GM19395 (cell line): ENCODE measurements at regions not wholly inside any gene's neighbourhood (a gene's known extent, or its start where the extent isn't known, plus 50 kb on each side); places are given as distances from the start of the nearest gene placed in this dataset.

Experiments used
- ATAC-seq: cut with Tn5 transposase; IDR thresholded peaks from one replicate; pipeline ENCODE4 v1.9.1; 2021; ENCODE audit warnings: mild to moderate bottlenecking, moderate library complexity; ENCODE audit not compliant: unreplicated experiment

DNA sequence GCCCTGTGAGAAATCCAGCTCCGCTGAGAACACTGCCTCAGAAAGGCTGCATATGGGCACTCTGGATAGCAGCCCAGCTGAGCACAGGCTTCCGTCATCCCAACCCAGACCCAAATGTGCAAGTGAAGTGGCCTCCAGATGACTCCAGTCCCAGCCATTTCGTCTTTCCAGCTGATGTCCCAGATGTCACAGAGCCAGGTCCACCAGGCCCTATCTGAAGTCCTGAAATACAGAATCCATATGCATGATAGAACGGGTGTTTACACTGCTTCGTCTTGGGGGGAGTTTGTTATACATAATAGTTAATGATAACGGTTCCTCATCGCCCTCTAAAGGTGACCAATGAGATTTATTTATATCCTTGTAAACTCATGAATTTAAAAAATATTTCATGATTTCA lies 72.6 kb upstream of the TRIM2 start:
- no peak for ATAC-seq

DNA sequence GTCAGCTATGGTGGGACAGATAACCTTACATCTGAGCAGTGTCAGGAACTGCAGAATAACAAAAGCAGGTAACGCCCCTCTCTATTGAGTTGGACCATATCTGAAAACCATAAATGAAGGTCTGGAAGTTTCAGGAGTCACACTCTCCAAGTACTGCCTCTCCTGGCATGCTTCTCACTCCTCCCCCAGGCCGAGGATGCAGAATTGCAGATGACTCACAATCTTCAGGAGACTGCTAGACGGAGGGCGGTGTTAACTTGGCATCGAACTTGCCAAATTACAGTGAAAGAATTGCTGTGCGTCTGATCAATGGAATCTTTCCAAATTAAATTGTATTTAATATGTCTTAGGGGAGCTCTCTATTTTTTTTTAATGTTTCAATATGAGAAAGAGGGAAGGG lies 67.1 kb upstream of the TRIM2 start:
- ATAC-seq, result no peak

DNA sequence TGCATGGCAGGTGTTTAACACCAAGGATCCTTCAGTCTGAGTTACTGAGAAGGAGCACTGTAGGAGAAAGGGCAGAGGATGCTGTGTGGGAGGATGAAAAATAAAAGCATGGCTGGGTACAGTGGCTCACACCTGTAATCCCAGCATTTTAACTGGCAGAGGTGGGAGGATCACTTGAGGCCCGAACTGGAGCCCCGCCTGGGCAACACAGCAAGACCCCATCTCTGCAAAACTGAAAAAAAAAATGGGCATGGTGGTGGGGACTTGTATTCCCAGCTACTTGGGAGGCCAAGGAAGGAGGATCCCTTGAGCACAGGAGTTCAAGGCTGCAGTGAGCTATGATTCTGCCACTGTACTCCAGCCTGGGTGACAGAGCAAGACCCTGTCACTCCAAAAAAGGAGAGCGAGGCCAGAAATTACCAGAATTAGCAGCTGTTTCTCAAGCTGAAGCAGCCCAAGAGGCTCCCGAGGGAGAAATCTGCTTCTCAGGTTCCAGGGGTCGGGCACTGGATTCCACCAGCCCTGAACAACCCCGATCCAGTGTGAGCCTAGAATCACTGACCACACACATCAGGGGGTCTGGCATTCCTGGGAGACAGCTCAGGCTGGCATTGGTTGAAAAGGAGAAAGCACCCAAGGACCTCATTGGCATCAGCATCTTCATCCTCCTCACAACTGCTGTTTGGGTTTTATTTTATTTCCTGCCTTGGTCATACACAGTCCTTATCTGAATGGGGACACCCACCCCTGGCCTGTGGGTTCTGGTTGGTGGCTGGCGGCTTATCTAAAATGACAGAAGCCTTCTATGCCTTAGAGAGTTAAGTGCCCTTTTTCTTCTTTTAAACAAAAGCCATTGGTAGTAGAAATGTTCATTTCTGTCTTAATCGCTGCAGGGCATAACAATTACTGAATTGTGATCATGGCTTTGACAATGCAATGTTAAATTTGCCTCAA lies 66.3 kb upstream of the TRIM2 start:
- ATAC-seq, result no peak

DNA sequence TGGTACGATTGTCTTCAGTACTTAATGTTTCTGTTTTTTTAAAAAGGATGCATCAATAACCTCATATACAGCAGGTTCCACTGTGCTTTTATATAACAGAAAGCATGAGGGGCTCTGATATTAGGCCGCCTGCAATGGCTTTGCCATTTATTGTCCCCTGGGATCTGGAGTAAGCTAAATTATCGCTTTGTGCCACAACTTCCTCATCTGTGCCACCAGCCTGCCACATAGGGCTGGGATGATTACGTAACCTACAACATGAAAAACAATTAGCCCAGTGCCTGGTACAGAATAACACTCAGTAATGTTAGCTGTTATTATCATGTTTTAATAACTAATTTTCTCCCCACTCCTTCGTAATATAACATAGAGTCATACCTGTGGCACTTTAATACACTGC lies 65.5 kb upstream of the TRIM2 start:
- no peak for ATAC-seq

DNA sequence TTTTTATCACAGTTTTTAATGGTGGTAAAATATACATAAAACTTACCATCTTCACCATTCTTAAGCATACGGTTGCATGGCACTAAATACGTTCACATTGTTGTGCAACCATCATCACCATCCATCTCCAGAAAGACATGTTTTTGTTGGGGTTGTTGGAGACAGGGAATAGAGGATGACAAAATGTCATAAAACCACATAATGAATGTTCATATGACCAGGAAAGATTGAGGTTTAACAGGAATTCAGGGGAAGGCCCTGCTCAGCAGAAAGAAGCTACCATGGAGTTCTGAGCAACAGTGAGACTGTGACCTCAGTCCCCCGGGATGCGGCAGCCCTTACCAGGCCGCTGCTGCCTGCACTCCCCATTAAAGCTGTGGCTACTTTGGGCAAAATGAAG lies 63.9 kb upstream of the TRIM2 start:
- ATAC-seq, result no peak

DNA sequence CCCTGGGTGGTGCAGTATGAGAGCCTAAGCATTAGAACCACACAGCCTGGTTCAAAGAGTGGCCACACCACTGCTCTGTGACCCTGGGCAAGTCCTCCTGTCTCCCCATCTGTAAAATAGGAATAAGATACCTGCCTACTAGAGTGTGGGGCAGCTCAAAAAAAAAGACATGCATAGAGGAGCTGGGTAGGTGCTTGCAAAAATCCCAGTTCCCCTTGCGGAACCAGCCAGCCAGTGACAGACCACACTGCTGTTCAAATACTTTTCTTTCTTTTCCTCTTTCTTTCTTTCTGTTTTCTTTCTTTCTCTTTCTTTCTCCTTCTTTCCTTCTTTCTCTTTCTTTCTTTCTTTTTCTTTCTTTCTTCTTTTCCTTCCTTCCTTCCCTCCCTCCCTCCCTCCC lies 63.0 kb upstream of the TRIM2 start:
- ATAC-seq, result no peak

DNA sequence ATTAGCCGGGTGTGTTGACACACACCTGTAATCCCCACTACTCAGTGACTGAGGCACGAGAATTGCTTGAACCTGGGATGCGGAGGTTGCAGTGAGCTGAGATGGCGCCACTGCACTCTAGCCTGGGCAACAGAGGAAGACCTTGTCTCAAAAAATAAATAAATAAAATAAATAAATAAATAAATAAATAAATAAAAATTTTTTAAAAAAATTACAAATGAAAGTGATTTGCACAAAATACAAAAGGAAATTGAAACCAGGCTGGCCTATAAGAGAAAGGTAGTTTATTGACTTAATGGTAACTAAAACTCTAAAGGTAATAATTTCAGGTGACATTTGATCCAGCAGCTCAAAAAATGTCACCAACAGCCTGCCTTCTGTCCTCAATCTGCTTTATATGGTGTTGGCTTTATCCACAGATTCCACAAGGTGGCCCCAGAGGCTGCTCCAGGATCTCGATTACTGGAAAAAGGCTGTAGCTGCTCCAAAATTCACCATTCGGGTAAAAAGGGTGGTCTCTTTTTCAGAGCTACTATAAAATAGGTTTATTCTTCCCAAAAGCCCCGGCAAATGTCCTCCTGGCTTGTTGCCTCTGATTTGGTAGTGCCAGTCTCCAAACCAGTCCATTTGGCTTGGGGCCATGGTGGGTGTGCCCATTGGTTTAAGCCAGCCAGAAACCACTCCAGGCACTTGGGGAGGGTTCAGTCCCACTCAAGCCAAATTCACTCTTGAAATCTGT lies 61.4 kb upstream of the TRIM2 start:
- ATAC-seq, result no peak

DNA sequence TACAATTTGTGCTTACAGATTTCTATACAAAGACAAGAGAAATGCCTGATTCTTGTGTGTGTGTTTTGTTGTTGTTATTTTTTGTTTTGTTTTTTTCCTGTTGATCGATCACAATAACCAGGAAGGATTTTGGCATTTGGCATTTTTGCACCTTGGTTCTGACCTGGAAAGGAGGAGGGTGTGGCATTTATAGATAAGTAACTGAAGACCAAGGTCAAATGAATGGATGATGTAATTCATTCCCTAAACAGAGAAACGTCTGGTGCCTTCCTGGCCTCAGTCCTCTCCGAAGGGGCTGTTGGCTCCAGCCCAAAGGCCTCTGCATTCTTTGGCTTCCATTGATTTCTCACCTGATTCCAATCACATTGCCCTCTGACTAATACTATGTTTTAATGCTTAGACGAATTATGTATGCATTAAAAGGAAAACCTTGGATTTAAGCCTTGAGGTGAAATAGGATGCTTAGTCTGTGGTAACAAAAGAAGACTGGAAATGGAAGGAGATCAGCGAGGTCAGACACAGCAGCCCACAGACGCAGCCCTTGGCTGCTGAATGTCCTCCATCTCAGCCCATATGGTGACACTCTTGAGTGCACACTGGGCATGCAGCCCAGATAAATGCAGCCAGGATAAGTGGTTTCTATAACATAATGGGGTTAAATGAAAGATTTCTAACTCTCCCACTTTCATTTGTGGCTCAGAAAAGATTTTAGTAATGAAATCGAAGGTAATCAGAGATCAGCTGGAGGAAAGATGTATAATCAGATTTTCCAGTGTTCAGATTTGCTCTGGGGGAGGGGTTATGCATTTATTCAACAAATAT lies 60.5 kb upstream of the TRIM2 start:
- no peak for ATAC-seq

DNA sequence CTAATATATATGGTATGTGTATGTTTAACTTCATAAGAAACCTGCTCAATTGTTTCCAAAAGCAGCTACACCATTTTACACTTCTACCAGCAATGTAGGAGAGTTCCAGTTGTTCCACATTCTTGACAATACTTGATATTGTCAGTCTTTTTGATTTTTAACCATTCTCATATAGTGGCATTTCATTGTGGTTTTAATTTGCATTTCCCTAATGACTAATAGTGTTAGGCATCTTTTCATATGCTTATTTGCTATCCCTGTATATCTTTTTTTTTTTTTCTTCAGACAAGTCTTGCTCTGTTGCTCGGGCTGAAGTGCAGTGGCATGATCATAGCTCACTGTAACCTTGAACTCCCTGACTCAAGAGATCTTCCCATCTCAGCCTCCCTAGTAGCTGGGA lies 58.2 kb upstream of the TRIM2 start:
- no peak for ATAC-seq

DNA sequence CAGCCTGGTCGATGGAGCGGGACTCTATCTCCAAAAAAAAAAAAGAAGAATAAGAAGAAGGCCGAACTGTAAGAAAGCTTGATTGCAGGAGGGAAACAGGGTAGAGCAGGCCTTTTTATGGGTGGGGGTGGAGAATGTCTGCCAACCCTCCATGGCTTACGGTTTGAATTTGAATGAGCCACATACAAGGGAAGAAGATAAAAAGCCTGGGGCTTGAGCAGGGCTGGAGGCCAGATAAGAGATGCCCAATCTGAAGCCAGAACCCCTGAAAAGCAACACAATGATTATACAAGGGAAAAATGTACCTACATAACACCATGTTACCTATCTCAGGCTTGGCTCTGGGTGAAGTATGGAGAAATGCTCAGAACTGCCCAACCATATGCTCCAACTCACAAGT lies 57.3 kb upstream of the TRIM2 start:
- no peak for ATAC-seq

DNA sequence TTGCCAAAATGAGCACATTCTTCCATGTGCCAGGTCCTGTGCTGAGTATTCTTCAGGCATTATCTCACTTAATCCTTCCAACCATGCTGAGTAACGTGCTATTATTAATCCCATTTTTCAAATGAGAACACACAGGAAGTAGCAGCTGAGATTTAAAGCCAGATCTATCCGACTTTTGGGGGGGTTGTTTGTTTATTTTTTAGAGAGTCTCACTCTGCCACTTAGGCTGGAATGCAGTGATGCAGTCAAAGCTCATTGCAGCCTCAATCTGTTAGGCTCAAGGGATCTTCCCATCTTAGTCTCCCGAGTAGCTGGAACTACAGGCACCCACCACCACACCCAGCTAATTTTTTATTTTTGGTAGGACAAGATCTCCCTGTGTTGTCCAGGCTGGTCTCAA lies 55.5 kb upstream of the TRIM2 start:
- no peak for ATAC-seq

DNA sequence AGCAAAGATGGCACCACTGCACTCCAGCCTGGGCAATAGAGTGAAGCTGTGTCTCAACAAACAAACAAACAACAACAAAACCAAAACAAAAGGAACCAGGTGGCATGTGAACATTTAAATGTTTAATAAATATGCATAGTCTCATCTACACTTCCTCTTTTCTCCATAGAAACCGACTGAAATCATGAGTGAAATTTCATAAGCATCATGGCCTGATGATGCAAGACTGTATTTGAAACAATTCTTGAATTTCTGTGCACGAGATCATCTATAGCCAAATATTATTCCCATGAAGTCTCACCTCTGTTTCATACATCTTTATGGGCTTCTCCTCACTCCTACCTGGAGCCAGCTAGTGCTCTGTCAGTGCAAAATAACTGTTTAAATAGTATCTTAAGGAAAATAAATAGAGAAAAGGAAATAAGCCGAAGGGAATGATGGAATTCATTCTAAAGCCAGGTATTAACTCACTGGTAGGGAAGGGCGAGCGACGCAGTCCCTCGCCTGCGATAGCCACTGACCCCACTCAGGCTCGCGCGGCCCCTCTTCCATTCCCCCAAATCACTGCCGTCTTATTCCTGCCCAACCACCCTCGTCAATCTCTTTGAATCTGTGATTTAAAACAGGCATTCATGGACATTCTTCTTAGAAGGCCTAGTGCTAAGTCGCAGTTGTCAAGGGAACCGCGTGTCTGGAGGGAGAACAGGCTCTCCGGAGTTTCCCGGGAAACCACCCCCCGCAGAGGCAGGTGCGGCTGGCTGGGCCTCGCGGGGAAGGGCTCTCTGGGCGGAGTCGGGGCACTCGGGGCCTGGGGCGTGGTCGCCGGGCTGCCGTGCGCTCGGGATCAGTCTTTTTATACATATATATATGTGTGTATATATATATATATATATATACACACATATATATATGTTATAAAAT lies 52.4 kb upstream of the TRIM2 start:
- ATAC-seq, result no peak

DNA sequence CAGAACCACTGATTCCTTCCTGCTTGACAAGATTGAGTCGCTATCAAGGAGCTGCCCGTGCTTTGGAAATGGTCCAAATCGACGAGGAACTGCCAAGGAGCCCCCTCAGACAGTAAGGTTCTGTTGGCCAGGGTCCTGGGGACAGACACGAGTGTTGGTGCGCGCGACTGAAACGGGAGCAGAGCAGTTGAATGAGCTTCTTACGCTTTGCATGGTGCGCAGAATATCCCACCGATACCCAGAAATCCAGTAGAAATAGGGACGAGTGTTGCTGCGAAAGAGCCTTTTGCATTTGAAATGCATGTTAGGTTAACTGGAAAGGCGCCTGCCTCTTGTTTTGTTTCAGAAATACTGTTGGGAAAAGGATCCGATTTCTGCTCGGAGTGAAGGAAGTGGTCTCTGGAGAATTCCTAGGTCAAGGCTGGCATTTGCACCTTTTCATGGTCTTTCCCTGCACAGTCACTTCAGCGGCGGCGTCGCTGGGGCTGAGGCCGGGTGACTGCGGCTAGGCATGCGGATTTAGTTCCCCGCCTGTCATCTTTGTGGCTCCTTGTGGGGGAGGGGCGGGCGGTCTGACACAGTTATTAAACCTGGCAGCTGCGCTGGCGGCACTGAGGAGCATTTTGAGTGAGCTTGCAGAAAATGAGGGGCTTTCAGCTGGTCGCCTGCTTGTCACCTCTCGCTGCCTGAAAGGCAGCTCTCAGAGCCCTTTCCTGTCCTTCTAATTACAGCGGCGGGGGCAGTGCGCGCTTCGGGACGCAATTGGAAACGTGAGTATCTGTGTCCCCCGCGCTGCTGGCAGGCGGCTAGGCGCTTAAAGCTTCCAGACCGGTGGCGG lies 51.5 kb upstream of the TRIM2 start:
- peak; percentile 38 for ATAC-seq

DNA sequence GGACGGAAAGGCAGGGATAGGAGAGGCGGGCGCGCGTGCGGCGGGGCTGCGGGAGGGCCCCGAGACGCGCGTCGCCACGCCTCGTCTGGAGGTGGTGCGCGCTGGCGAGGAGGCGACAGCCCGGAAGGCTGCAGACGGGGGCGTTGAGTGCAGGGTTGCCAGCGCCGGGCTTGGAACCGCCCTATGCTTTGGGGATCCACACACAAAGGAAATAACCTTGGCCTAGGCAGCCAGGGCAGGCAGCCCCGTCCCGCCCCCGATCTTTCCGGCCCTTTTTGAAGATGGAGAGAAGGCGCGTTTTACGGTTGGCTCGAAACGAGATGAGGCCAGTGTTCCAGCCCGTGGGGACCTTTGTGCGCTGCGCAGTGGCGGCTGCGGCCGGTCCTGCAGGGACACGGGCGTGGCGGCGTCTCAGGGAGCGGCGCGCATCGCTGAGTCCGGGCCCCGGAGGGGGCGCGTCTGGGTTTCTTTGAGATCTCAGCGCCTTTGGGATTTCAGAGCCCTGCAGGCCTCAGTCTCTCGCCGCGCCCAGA lies 50.8 kb upstream of the TRIM2 start:
- peak; percentile 67 for ATAC-seq

DNA sequence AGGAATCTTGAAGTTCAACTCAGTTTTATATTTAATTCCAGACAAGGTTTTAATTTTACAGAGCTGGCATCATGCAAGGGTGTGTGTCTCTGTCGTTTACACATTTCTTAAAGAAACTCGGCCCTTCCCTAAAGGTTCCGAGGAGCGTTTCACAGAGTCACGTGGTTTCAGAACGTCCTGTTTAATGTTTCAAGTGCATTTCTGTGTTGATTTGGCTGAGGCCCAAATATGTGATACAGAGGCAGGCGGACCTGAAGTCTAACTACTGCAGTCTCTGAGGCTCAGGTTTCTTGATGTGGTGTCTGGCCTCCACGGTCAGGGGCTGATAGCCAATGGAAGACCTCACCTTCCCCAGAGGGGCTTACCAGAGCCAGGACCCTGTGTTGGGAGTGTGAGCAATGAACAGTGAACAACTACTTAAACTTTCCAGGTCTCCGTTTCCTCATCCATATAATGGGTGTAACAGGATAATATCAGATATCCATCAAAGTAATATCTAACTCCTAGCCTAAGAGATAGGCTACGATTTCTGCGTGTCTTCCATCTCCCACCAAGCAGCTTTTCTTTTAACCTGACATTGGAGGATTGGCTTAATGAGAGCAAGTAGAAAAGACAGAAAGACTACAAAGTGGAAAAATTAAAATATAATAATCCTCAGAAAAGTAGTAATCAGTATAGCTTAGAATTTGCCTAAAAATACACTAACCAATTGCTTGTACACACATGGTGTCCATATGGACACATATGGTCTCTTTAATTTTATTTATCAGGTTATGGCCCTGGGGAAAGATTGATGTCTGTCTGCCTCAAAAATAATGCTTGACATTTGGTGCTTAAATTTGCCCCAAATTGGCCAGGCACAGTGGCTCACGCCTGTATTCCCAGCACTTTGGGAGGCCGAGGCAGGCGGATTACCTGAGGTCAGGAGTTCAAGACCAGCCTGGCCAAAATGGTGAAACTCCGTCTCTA lies 50.0 kb upstream of the TRIM2 start:
- ATAC-seq, result no peak
